Amygdala (tissue), 56 donors: ENCODE measurements at regions not wholly inside any gene's neighbourhood (a gene's known extent, or its start where the extent isn't known, plus 50 kb on each side); places are given as distances from the start of the nearest gene placed in this dataset.
"Not testable (repeated sequence)": the region's sequence is repeated elsewhere in the genome, so short reads cannot be mapped to it uniquely, and the experiment has no call there.

ENCODE experiments used
- DNase-seq, 56 donors: peaks; one replicate each; lab custom pipeline; 2025; lab: John Stamatoyannopoulos, UW

DNA sequence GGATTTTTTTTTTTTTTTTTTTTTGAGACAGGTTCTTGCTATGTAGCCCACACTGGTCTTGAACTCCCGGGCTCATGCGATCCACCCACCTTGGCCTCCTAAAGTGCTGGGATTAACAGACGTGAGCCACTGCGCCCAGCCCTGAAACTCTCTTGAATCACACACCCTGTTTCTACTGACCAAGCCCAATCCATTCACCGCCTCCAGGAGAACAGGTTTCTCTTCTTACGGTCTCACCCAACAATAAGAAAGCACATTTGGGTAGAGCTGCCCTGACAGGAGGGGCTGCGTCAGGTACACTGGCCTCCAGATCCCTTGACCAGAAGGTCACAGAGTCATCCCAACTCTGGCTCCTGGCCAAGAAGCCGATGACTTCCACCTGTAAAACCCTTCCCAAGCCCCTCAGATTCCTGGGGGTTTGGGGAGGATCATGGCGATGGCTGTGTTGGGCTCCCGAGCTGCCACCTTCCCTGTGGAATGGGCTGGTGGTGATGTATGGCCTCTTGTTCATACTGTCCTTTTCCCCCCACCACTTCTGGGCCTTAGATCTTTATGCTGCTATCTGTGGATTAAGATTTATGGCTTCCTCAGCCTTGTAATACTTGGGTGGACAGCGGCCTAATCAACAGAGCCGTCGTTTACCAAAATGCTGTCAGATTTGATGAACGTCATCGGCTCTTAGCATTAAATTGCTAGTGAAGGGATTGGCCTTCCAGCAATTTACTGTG, 89.1 kb downstream of the KATNIP start:
- DNase-seq, result no peak

DNA sequence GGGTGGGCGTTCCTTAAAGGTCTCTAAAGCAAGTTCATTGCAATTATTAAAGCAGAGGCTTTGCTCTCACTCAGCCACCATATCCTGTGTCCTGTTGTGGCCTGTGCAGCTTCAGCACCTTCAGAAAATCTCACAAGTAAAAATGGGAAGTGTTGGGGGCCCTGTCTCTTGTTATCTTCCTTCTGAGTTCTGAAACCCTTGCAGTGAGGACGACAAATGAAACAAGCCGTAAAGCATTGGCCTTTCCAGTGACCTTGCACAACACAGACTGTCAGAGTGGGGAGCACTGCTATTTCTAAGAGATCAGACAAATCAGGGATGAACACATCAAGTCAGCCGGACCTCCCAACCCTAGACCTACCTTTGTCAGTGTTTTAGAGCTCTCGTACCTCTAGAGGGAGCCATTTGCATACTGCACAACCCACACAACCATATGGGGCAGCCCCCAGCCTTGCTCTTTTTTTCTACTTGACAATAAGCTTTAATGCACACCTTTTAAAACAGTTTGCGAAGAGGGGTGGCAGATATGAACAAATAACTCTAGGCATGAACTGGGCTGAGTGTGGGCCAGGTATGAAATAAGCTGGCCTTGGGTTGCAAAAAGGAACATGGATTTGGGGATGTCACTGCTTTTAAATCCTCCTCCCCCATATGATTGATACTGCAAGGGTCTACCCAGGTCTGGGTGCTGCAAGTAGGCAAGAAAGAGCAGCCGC, 89.8 kb downstream of the KATNIP start:
- peak in 31 of 56 donors; percentile 1 to 61 (median 19) for DNase-seq

DNA sequence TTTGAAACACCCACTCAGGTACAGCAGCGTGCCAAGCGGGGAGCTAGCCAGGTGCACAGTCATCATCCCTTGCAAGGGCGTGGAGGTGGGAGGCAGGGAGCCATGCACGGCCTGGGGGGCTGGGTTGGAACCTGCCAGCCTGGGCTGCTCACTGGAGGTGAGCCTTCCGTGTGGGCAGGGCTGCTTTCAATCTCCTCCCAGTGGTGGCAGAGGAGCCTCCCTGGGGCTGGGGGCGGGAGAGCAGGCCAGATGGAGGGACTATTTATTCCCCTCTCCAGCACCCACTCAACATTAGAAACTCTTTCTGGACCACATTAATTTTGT, 90.3 kb downstream of the KATNIP start:
- DNase-seq, result peak in 18 of 56 donors; percentile 5 to 61 (median 30)

GRCh38 chr16:27641260-27641659, 91.3 kb downstream of the KATNIP start:
- DNase-seq, result no peak

GRCh38 chr16:27641734-27642415, 91.9 kb downstream of the KATNIP start:
- not testable (repeated sequence) for DNase-seq

DNA sequence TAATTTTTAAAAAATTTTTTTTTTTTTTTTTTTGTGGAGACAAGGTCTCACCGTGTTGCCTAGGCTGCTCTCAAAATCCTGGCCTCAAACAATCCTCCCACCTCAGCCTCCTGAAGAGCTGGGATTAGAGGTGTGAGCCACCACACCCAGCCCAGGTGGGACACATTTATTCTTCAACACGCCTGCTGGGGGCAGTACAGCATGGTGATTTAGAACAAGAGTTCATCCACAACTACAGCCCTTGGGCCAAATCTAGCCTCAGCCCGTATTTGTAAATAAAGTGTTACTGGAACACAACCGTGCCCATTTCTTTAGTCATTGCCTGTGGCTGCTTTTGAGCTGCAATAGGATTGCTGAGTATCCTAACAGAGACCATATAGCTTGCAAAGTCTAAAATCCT, 92.8 kb downstream of the KATNIP start:
- DNase-seq, result peak in 1 of 56 donors; percentile 3

DNA sequence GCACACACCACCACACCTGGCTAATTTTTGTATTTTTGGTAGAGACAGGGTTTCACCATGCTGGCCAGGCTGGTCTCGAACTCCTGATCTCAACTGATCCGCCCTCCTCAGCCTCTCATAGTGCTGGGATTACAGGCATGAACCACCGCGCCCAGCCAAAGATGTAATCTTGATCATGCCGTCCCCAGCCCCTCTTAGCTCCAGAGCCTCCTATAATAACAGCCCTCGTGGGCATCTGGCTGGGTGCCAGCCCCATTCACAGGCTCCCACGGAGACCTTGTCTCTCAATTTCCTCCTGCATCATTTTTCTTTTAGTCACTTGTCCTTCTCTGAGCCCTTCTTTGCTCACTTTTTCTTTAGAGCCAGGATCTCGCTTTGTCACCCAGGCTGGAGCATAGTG, 94.2 kb downstream of the KATNIP start:
- peak in 1 of 56 donors; percentile 10 for DNase-seq

- DNase-seq, result no peak
These were observed 95.5 kb downstream of the KATNIP start for GRCh38 chr16:27645396-27645795.

- no peak for DNase-seq
These were observed 96.9 kb downstream of the KATNIP start for GRCh38 chr16:27646806-27647205.

DNA sequence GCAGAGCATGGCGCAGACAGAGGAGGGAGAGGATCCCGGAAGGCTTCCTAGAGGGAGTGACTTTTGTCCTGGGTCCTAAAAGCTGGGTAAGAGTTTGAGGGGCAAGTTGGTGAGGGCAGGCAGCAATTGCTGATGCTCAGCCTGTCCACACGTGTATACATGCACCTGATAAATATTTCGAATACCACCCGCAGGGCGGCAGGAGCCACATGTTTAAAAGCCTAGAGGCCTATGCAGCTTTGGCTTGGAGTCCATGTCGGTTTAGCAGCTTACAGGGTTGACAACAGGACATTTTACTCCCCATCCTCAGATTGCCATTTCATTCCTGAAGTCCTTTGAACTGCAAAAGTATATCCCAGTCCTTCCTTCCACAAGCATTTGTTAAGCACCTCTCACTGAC, 99.1 kb downstream of the KATNIP start:
- no peak for DNase-seq

GRCh38 chr16:27650073-27650701, 100.2 kb downstream of the KATNIP start:
- DNase-seq, result no peak

- DNase-seq, result no peak
These were observed 101.4 kb downstream of the KATNIP start for GRCh38 chr16:27651301-27651700.

DNA sequence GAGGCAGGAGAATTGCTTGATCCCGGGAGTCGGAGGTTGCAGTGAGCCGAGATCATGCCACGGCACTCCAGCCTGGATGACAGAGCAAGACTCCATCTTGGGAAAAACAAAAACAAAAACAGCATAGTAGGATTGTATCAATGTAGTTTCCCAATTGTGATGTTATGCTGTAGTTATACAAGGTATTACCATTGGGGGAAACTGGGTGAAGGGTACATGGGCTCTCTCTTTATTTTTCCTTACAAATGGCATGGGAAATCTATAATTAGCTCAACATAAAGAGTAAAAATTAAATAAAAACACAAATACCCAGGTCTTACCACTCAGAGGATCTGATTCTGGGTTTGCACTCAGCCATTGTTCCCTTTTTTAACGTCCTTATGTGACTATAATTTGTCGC, 107.9 kb downstream of the KATNIP start:
- DNase-seq, result no peak

- DNase-seq, result no peak
These were observed 110.6 kb downstream of the KATNIP start for GRCh38 chr16:27660507-27660906.

DNA sequence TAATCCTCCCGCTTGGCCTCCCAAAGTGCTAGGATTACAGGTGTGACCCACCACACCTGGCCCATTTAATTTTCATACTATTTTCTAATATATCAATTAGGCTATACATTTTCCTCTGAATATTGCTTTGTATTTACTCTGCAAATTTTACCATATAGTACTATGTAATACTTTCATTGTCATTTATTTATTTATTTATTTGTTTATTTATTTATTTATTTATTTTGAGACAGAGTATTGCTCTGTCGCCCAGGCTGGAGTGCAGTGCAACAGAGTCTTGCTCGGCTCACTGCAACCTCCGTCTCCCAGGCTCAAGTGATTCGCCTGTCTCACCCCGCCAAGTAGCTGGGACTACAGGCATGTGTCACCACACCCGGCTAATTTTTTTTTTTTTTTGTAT, 113.3 kb downstream of the KATNIP start:
- not testable (repeated sequence) for DNase-seq

DNA sequence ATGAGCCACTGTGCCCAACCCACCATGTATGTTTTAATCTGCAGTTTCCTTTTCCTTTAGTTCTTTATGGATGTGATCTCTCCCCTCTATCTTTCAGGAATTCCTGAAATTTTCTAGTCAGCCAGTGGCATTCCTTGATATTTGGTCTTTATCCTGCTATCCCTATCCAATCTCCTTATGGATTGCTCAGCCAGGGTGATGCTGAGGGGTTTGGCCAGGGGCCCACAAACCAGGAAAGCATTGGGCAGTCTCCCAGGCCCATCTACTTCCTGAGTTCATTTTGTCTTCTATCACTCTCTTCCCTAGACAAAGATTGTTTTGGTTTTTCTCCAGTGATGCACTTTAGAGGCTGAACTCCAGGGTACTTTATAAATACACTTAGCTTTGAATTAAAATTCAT, 115.9 kb downstream of the KATNIP start:
- DNase-seq, result no peak

GRCh38 chr16:27670071-27670810, 120.3 kb downstream of the KATNIP start:
- DNase-seq, result no peak

DNA sequence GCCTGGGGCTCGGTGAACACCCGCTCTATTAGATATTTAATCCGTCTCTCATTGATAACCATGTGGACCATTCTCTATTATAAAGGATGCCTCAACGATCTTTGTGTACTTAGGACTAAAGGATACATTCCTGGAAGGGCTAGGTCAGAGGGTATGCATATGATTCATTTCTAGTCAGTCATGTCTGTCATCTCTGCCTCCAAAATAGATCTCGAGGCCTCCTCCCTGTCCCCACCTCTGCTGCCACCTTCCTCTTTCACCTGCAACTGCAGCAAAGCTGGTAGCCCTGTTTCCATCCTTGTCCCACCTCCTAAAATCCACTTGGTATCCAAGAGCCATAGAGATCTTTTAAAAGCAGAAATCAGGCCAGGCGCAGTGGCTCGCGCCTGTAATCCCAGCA, 121.5 kb downstream of the KATNIP start:
- DNase-seq, result no peak

- no peak for DNase-seq
These were observed 126.9 kb downstream of the KATNIP start for GRCh38 chr16:27676839-27677238.

GRCh38 chr16:27677263-27677662, 127.3 kb downstream of the KATNIP start:
- no peak for DNase-seq

DNA sequence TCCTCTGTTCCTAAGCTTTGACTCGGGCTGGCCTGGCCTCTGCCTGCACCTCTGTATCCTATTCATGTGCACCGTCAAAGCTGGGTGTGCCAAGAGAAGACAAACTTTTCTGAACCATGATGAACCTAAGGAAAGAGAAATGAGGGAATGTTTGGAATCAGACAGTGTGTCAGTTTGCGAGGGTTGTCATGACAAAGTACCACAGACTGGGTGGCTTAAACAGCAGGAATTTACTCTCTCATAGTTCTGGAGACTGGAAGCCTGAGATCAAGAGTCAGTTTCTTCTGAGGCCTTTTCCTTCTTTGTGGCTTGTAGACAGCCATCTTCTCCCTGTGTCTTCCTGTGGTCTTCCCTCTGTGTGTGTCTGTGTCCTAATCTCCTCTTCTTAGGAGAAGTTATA, 129.0 kb downstream of the KATNIP start:
- DNase-seq, result no peak
